ENCODE measurements at regions not wholly inside any gene's neighbourhood (a gene's known extent, or its start where the extent isn't known, plus 50 kb on each side); places are given as distances from the start of the nearest gene placed in this dataset.

GRCh38 chr10:131683281-131683861 is 217.4 kb upstream of the PPP2R2D start:
- TF ChIP-seq, protein P1, sequence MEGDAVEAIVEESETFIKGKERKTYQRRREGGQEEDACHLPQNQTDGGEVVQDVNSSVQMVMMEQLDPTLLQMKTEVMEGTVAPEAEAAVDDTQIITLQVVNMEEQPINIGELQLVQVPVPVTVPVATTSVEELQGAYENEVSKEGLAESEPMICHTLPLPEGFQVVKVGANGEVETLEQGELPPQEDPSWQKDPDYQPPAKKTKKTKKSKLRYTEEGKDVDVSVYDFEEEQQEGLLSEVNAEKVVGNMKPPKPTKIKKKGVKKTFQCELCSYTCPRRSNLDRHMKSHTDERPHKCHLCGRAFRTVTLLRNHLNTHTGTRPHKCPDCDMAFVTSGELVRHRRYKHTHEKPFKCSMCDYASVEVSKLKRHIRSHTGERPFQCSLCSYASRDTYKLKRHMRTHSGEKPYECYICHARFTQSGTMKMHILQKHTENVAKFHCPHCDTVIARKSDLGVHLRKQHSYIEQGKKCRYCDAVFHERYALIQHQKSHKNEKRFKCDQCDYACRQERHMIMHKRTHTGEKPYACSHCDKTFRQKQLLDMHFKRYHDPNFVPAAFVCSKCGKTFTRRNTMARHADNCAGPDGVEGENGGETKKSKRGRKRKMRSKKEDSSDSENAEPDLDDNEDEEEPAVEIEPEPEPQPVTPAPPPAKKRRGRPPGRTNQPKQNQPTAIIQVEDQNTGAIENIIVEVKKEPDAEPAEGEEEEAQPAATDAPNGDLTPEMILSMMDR (IDR thresholded peaks at IDR 0.05), result no peak
- Mint-ChIP-seq H3K9me3 (no peaks in the 10 kb centered on the region), H3K4me1 (no peaks in the 10 kb centered on the region), H3K4me3 (no peak overlapping the region), H3K36me3 (no peaks in the 10 kb centered on the region), H3K27ac (no peak overlapping the region), H3K27me3 (ENCODE audit: low read depth in 2 of 2) (peaks cover 0 to 2% of the 10 kb centered on the region in 2 donors)
- no peak for ATAC-seq
- intact Hi-C loops (cut with micrococcal nuclease), result no loop called here
- no peaks in the 10 kb centered on the region for H3K27me3 ChIP-seq (ENCODE audit: control insufficient read depth, insufficient read depth, low read length)
- no peak overlapping the region for H3K4me3 ChIP-seq (ENCODE audit: low read length)
- H3K27ac ChIP-seq (ENCODE audit: low read length), result no peak overlapping the region
- no peak for DNase-seq
- 88% methylated on average over 21 of the region's 21 CpGs for WGBS (ENCODE audit: insufficient coverage)
- no peaks in the 10 kb centered on the region for H3K36me3 ChIP-seq (ENCODE audit: control insufficient read depth, insufficient read depth, low read length)
- H3K4me1 ChIP-seq (ENCODE audit: control insufficient read depth, insufficient read depth, low read length), result no peaks in the 10 kb centered on the region
- H3K9me3 ChIP-seq (ENCODE audit: control insufficient read depth, insufficient read depth, low read length), result no peaks in the 10 kb centered on the region

DNA sequence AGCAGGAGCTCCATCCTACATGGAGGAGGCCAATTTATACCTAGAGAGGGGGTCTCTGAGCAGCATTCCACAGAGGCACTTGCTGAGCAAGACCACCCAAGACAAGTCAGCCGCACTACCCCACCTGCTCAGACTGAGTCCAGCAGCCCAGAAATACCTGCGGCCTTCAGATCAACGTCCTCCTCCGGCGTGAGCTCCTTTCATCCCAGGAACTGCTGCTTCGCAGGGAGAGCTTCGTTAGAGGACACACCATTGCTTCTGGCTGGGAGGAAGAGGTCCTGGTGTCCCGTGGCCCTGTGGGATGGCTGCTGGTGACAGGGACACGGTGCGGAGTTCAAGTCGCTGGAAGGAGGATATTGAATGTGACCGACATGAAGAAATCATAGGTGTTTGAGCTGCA is 216.9 kb upstream of the PPP2R2D start:
- H3K27ac ChIP-seq (ENCODE audit: low read length), result no peak overlapping the region
- H3K9me3 ChIP-seq (ENCODE audit: control insufficient read depth, insufficient read depth, low read length), result no peaks in the 10 kb centered on the region
- no peaks in the 10 kb centered on the region for H3K36me3 ChIP-seq (ENCODE audit: control insufficient read depth, insufficient read depth, low read length)
- Mint-ChIP-seq H3K27ac (no peak overlapping the region), H3K36me3 (no peaks in the 10 kb centered on the region), H3K4me1 (no peaks in the 10 kb centered on the region), H3K4me3 (no peak overlapping the region), H3K27me3 (ENCODE audit: low read depth in 2 of 2) (peaks cover 0 to 2% of the 10 kb centered on the region in 2 donors), H3K9me3 (no peaks in the 10 kb centered on the region)
- no peaks in the 10 kb centered on the region for H3K4me1 ChIP-seq (ENCODE audit: control insufficient read depth, insufficient read depth, low read length)
- no peak overlapping the region for H3K4me3 ChIP-seq (ENCODE audit: low read length)
- 90% methylated on average over 12 of the region's 12 CpGs for WGBS (ENCODE audit: insufficient coverage)
- intact Hi-C loops (cut with micrococcal nuclease), result no loop called here
- no peaks in the 10 kb centered on the region for H3K27me3 ChIP-seq (ENCODE audit: control insufficient read depth, insufficient read depth, low read length)
- DNase-seq, result no peak
- ATAC-seq, result no peak
- TF ChIP-seq, protein P1 (IDR thresholded peaks at IDR 0.05), result no peak

GRCh38 chr10:131685007-131685406 is 215.8 kb upstream of the PPP2R2D start:
- no peaks in the 10 kb centered on the region for H3K9me3 Mint-ChIP-seq
- TF ChIP-seq, protein P1 (IDR thresholded peaks at IDR 0.05), result no peak
- no peak overlapping the region for H3K4me3 Mint-ChIP-seq
- DNase-seq (no peak), ATAC-seq (no peak)
- H3K4me1 Mint-ChIP-seq, result no peaks in the 10 kb centered on the region
- H3K4me1 ChIP-seq (ENCODE audit: control insufficient read depth, insufficient read depth, low read length), result no peaks in the 10 kb centered on the region
- H3K36me3 Mint-ChIP-seq, result no peaks in the 10 kb centered on the region
- no peak overlapping the region for H3K4me3 ChIP-seq (ENCODE audit: low read length)
- no peaks in the 10 kb centered on the region for H3K27me3 ChIP-seq (ENCODE audit: control insufficient read depth, insufficient read depth, low read length)
- no peaks in the 10 kb centered on the region for H3K9me3 ChIP-seq (ENCODE audit: control insufficient read depth, insufficient read depth, low read length)
- no peaks in the 10 kb centered on the region for H3K27me3 Mint-ChIP-seq (ENCODE audit: low read depth in 2 of 2)
- H3K27ac ChIP-seq (ENCODE audit: low read length), result no peak overlapping the region
- H3K27ac Mint-ChIP-seq, result no peak overlapping the region
- intact Hi-C loops (cut with micrococcal nuclease), result no loop called here
- WGBS (ENCODE audit: insufficient coverage), result 74% methylated on average over 7 of the region's 7 CpGs
- no peaks in the 10 kb centered on the region for H3K36me3 ChIP-seq (ENCODE audit: control insufficient read depth, insufficient read depth, low read length)

GRCh38 chr10:131685576-131685975 is 215.2 kb upstream of the PPP2R2D start:
- ATAC-seq (no peak), DNase-seq (no peak)
- Mint-ChIP-seq H3K27me3 (ENCODE audit: low read depth in 2 of 2) (peaks cover 0 to 3% of the 10 kb centered on the region in 2 donors), H3K9me3 (no peaks in the 10 kb centered on the region), H3K4me1 (no peaks in the 10 kb centered on the region), H3K27ac (no peak overlapping the region), H3K36me3 (no peaks in the 10 kb centered on the region), H3K4me3 (no peak overlapping the region)
- intact Hi-C loops (cut with micrococcal nuclease), result no loop called here
- no peak overlapping the region for H3K4me3 ChIP-seq (ENCODE audit: low read length)
- WGBS (ENCODE audit: insufficient coverage), result 81% methylated on average over 10 of the region's 10 CpGs
- no peaks in the 10 kb centered on the region for H3K9me3 ChIP-seq (ENCODE audit: control insufficient read depth, insufficient read depth, low read length)
- TF ChIP-seq, protein P1 (IDR thresholded peaks at IDR 0.05), result no peak
- no peaks in the 10 kb centered on the region for H3K4me1 ChIP-seq (ENCODE audit: control insufficient read depth, insufficient read depth, low read length)
- no peaks in the 10 kb centered on the region for H3K27me3 ChIP-seq (ENCODE audit: control insufficient read depth, insufficient read depth, low read length)
- H3K36me3 ChIP-seq (ENCODE audit: control insufficient read depth, insufficient read depth, low read length), result no peaks in the 10 kb centered on the region
- no peak overlapping the region for H3K27ac ChIP-seq (ENCODE audit: low read length)

All from natural killer cell (primary cell).